Activated CD4-positive, alpha-beta memory T cell treated with anti-CD3 and anti-CD28 coated beads, Interleukin-2, amount 10 ng/mL, durations not matched to agents 7 days and 5 days (primary cell): ENCODE measurements at regions not wholly inside any gene's neighbourhood (a gene's known extent, or its start where the extent isn't known, plus 50 kb on each side); places are given as distances from the start of the nearest gene placed in this dataset.
"Not testable (repeated sequence)": the region's sequence is repeated elsewhere in the genome, so short reads cannot be mapped to it uniquely, and the experiment has no call there.

Experiments used
- CTCF ChIA-PET: fragments of 350-600 bp; sonication (Branson Sonifier 250); formaldehyde crosslinking; loops from one replicate; lab custom pipeline; 2021; ENCODE audit warnings: antibody characterized with exemption, inconsistent platforms; lab: Charles Lee
- POLR2A ChIA-PET: fragments of 350-600 bp; sonication (Branson Sonifier 250); formaldehyde crosslinking; loops from one replicate; lab custom pipeline; 2021; ENCODE audit warnings: antibody characterized with exemption; lab: Charles Lee
- DNase-seq: peaks from one replicate; pipeline ENCODE4 v3.0.0-alpha.2; 2020
- H3K27ac Mint-ChIP-seq: one replicate; pipeline ENCODE4 v1.8.0; 2021; ENCODE audit warnings: mild to moderate bottlenecking, mixed read lengths
- H3K27me3 Mint-ChIP-seq: one replicate; pipeline ENCODE4 v1.8.0; 2021; ENCODE audit warnings: mixed read lengths
- H3K36me3 Mint-ChIP-seq: one replicate; pipeline ENCODE4 v1.8.0; 2021; ENCODE audit warnings: low read depth, mixed read lengths
- H3K4me1 Mint-ChIP-seq: one replicate; pipeline ENCODE4 v1.8.0; 2021; ENCODE audit warnings: mixed read lengths
- H3K4me3 Mint-ChIP-seq: one replicate; pipeline ENCODE4 v1.8.0; 2021; ENCODE audit warnings: mild to moderate bottlenecking, mixed read lengths
- H3K9me3 Mint-ChIP-seq: one replicate; pipeline ENCODE4 v1.8.0; 2021; ENCODE audit warnings: mixed read lengths

DNA sequence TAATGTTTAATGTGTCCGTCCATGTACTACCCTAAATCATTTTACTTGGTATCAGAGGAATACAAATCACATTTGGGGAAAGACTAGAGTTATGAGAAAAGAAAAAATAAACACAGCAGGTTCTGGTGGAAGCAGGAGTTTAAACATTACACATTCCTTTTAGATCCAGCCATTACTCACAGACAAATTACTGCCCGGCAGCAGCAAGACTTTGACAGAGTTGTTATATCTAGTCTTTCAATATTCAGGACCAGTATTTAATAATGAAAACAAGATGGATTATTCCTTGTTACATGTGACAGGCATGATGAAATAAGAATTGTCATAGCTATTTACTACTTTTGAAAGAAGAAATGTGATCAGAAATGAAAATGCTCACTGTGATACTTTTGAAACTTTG lies 131.8 kb upstream of the GNAI1 start:
- Mint-ChIP-seq H3K9me3 (no peaks in the 10 kb centered on the region), H3K27me3 (no peaks in the 10 kb centered on the region), H3K36me3 (no peaks in the 10 kb centered on the region), H3K4me1 (no peaks in the 10 kb centered on the region), H3K27ac (no peak overlapping the region), H3K4me3 (no peak overlapping the region)
- ChIA-PET CTCF (no interaction called here), POLR2A (no interaction called here)
- DNase-seq = no peak

DNA sequence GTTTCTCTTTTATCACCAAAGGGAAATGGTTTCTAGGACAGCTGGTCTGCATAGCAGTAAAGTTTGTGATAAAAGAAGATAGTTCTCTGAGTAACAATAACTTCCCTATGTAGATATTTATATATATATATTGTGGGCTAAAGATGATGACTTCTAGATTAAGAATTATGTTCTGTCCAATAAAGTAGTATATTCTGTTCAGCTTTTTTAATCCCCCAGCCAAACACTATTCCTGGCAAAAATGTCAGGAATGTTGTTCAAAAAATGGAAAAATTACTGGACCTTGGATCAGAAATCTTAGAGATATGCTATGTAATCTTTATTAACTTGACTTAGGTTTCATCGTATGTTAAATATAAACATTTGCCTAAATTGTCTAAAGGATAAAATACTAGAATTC lies 136.3 kb upstream of the GNAI1 start:
- H3K4me3 Mint-ChIP-seq = no peak overlapping the region
- no peaks in the 10 kb centered on the region for H3K27me3 Mint-ChIP-seq
- H3K36me3 Mint-ChIP-seq = no peaks in the 10 kb centered on the region
- no peak for DNase-seq
- no peaks in the 10 kb centered on the region for H3K9me3 Mint-ChIP-seq
- POLR2A ChIA-PET = no interaction called here
- H3K4me1 Mint-ChIP-seq = no peaks in the 10 kb centered on the region
- H3K27ac Mint-ChIP-seq = no peak overlapping the region
- CTCF ChIA-PET = no interaction called here

DNA sequence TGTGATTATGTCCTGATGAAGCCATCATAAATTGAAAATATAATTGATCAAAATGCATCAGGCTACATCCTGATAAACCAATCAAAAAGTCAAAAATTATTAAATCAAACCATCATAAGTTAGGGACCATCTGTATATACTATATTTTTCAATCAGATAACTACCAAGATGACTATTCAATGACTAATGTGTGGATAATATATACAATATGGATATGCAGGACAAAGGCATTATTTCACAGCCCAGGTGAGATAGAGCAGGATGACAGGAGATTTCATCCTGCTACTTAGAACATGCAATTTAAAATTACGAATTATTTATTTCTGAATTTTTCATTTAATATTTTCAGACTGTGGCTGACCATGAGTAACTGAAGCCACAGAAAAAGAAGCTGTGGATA lies 137.3 kb upstream of the GNAI1 start:
- Mint-ChIP-seq H3K4me3 (no peak overlapping the region), H3K9me3 (no peaks in the 10 kb centered on the region), H3K27ac (no peak overlapping the region), H3K36me3 (no peaks in the 10 kb centered on the region), H3K4me1 (no peaks in the 10 kb centered on the region), H3K27me3 (no peaks in the 10 kb centered on the region)
- ChIA-PET CTCF (no interaction called here), POLR2A (no interaction called here)
- DNase-seq = no peak

DNA sequence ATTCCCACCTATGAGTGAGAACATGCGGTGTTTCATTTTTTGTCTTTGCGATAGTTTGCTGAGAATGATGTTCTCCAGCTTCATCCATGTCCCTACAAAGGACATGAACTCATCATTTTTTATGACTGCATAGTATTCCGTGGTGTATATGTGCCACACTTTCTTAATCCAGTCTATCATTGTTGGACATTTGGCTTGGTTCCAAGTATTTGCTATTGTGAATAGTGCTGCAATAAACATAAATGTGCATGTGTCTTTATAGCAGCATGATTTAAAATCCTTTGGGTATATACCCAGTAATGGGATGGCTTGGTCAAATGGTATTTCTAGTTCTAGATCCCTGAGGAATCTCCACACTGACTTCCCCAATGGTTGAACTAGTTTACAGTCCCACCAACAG lies 138.9 kb upstream of the GNAI1 start:
- H3K27me3 Mint-ChIP-seq, H3K27ac Mint-ChIP-seq, H3K36me3 Mint-ChIP-seq, POLR2A ChIA-PET, DNase-seq, H3K9me3 Mint-ChIP-seq, H3K4me1 Mint-ChIP-seq, CTCF ChIA-PET, H3K4me3 Mint-ChIP-seq: not testable (repeated sequence)

DNA sequence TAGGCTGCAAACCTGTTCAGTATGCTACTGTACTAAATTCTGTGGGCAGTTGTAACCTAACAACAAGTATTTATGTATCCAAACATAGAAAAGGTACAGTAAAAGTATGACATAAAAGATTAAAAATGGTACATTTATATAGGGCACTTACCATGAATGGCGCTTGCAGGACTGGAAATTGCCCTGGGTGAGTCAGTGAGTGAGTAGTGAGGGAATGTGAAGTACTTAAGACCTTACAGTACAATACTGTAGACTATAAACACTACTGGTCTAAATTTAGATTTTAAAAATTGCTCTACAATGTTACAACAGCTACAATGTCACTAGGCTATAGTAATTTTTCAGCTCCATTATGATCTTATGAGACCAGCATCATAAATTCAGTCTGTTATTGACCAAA lies 146.0 kb upstream of the GNAI1 start:
- POLR2A ChIA-PET = no interaction called here
- DNase-seq = no peak
- no peak overlapping the region for H3K4me3 Mint-ChIP-seq
- no peak overlapping the region for H3K27ac Mint-ChIP-seq
- no peaks in the 10 kb centered on the region for H3K27me3 Mint-ChIP-seq
- H3K4me1 Mint-ChIP-seq = no peaks in the 10 kb centered on the region
- H3K9me3 Mint-ChIP-seq = peaks cover 2% of the 10 kb centered on the region
- no peaks in the 10 kb centered on the region for H3K36me3 Mint-ChIP-seq
- CTCF ChIA-PET = no interaction called here

DNA sequence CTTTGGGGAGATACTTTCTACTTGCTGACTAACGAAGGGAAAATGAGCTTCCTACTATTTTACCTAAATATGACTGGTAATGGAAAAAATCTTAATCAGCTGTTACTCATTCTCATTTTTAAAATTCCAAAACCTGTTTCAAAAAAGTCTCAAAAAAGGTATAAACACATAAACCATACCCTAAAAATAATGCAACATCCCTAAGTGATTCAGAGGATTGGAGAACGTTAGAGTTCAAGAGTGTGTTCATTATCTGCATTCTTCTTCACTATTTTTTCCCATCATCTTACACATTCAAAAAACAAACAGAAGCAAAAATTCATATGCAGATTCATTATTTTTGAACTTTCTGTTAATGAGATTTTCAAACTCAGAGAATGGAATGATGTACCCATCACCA lies 150.4 kb upstream of the GNAI1 start:
- Mint-ChIP-seq H3K4me3 (no peak overlapping the region), H3K9me3 (peaks cover 2% of the 10 kb centered on the region), H3K27ac (no peak overlapping the region), H3K36me3 (no peaks in the 10 kb centered on the region), H3K4me1 (no peaks in the 10 kb centered on the region), H3K27me3 (no peaks in the 10 kb centered on the region)
- no peak for DNase-seq
- ChIA-PET CTCF (no interaction called here), POLR2A (no interaction called here)

DNA sequence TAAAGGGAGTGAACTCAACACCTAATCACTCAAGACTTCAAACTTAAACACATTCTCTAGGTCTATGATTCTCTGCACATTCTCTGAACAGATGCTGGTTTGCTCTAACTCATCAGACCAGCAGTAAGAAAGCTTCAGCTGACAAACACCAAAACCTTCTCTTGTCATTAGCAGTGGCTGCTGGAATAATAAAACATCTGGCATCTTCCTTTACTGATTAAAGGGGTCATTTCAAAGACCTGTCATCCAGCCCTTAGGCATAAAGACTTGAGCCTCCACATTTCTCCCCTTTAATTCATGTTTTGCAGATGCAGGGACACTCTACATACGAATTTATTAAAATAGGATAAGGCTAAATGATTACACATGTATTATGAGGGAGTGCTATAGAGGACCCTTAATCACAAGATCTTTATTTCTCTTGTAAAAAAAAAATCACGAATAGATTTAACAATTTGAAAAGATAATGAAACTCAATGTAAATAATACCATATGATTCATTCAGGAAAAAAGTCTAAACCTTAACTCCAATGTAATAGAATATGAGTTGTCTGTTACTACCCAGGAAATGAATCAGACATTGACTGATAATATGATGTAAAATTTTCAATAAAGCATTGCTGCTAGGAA lies 152.4 kb upstream of the GNAI1 start:
- CTCF ChIA-PET = no interaction called here

DNA sequence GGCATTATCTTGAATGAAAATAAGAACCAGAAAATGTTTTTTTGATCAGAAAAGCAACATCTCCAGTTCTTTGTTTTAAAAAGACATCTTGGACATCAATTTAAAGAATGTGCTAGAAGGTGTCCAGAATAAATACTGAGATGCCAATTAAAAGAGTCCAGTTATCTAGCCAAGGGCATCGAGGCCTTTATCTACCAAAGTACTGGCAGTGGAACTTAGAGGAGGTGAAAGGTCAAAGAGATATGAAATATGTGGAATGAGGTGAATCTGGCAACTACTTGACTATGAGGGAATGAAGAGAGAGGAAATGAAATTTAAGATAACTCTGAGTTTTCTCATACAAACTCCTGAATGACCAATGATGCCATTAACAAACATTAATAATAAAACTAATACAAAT lies 154.3 kb upstream of the GNAI1 start:
- no peak for DNase-seq
- H3K36me3 Mint-ChIP-seq = no peaks in the 10 kb centered on the region
- H3K27me3 Mint-ChIP-seq = no peaks in the 10 kb centered on the region
- no peak overlapping the region for H3K27ac Mint-ChIP-seq
- peaks cover 10% of the 10 kb centered on the region for H3K9me3 Mint-ChIP-seq
- POLR2A ChIA-PET = no interaction called here
- H3K4me1 Mint-ChIP-seq = no peaks in the 10 kb centered on the region
- no peak overlapping the region for H3K4me3 Mint-ChIP-seq
- CTCF ChIA-PET = no interaction called here

More for the DNA sequence above, 152.4 kb upstream of the GNAI1 start:
- no peak overlapping the region for H3K4me3 Mint-ChIP-seq
- H3K27me3 Mint-ChIP-seq = no peaks in the 10 kb centered on the region
- H3K27ac Mint-ChIP-seq = no peak overlapping the region
- POLR2A ChIA-PET = no interaction called here
- H3K36me3 Mint-ChIP-seq = no peaks in the 10 kb centered on the region
- DNase-seq = no peak
- peaks cover 8% of the 10 kb centered on the region for H3K9me3 Mint-ChIP-seq
- H3K4me1 Mint-ChIP-seq = no peaks in the 10 kb centered on the region

DNA sequence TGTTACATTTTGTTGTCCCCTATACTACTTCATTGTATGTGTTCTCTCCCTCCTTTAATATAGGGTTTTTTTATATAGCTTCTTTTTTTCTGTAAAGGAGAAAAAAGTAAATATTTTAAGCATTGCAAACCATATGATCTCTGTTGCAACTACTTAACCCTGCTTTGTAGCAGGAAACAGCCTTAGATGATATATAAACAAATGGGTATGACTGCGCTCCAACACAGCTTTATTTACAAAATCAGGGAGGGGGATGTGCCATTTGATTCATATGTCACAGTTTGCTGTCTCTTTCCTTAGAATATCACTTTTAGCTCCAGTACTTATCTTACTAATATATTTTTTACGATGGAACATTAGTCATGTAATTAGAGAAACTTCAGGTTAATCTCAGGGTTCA lies 155.2 kb upstream of the GNAI1 start:
- H3K36me3 Mint-ChIP-seq = no peaks in the 10 kb centered on the region
- DNase-seq = no peak
- H3K4me1 Mint-ChIP-seq = no peaks in the 10 kb centered on the region
- no peak overlapping the region for H3K4me3 Mint-ChIP-seq
- H3K9me3 Mint-ChIP-seq = peaks cover 10% of the 10 kb centered on the region
- H3K27me3 Mint-ChIP-seq = no peaks in the 10 kb centered on the region
- POLR2A ChIA-PET = no interaction called here
- CTCF ChIA-PET = no interaction called here
- H3K27ac Mint-ChIP-seq = no peak overlapping the region

DNA sequence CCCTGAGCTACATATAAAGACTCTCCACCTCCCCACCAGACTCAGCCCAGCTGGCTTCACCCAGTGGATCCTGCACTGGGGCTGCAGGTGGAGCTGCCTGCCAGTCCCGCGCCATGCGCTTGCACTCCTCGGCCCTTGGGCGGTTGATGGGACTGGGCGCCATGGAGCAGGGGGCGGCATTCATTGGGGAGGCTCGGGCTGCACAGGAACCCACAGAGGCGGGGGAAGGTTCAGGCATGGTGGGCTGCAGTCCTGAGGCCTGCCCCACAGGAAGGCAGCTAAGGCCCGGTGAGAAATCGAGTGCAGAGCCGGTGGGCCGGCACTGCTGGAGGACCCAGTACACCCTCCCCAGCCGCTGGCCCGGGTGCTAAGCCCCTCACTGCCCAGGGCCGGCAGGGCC lies 157.2 kb upstream of the GNAI1 start:
- no peaks in the 10 kb centered on the region for H3K36me3 Mint-ChIP-seq
- H3K27me3 Mint-ChIP-seq = no peaks in the 10 kb centered on the region
- ChIA-PET CTCF (no interaction called here), POLR2A (no interaction called here)
- H3K27ac Mint-ChIP-seq = no peak overlapping the region
- no peak overlapping the region for H3K4me3 Mint-ChIP-seq
- no peak for DNase-seq
- H3K4me1 Mint-ChIP-seq = no peaks in the 10 kb centered on the region
- H3K9me3 Mint-ChIP-seq = peaks cover 10% of the 10 kb centered on the region

DNA sequence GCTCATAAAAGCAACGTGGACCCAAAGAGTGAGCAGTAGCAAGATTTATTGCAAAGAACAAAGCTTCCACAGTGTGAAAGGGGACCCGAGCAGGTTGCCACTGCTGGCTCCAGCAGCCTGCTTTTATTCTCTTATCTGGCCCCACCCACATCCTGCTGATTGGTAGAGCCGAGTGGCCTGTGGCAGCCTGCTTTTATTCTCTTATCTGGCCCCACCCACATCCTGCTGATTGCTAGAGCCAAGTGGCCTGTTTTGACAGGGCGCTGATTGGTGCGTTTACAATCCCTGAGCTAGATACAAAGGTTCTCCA lies 158.0 kb upstream of the GNAI1 start:
- H3K4me1 Mint-ChIP-seq, DNase-seq, H3K27ac Mint-ChIP-seq, H3K4me3 Mint-ChIP-seq, CTCF ChIA-PET, H3K9me3 Mint-ChIP-seq, POLR2A ChIA-PET, H3K36me3 Mint-ChIP-seq, H3K27me3 Mint-ChIP-seq: not testable (repeated sequence)

DNA sequence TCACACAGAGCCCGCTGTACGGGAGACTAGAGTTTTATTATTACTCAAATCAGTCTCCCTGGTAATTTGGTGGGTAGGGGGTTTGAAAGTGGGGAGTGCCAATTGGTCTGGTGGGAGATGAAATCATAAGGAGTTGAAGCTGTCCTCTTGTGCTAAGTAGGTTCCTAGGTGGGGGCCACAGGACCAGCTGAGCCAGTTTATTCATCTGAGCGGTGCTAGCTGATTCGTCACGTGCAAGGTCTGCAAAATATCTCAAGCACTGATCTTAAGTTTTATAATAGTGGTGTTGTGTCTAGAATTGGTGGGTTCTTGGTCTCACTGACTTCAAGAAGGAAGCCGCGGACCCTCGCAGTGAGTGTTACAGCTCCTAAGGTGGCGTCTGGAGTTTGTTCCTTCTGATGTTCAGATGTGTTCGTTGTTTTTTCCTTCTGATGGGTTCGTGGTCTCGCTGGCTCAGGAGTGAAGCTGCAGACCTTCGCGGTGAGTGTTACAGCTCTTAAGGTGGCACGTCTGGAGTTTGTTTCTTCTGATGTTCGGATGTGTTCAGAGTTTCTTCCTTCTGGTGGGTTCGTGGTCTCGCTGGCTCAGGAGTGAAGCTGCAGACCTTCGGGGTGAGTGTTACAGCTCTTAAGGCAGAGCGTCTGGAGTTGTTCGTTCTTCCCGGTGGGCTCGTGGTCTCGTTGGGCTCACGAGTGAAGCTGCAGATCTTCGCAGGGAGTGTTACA lies 158.5 kb upstream of the GNAI1 start:
- H3K9me3 Mint-ChIP-seq, DNase-seq, CTCF ChIA-PET, H3K4me1 Mint-ChIP-seq, H3K4me3 Mint-ChIP-seq, POLR2A ChIA-PET, H3K27me3 Mint-ChIP-seq, H3K36me3 Mint-ChIP-seq, H3K27ac Mint-ChIP-seq: not testable (repeated sequence)

DNA sequence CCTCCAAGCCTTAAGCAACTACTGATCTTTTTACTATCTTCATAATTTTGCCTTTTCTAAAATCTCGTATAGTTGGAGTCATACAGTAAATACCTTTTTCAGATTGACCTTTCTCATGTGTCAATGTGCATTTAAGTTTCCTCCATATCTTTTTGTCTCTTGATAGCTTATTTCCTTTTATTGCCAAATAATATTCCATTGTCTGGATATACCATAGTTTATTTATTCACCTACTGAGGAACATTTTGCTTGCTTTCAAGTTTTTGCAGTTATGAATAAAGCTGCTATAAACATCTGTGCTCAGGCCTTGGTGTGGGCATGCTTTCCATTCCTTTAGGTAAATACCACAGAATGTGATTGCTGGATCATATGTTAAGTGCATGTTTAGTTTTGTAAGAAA lies 161.2 kb upstream of the GNAI1 start:
- H3K4me1 Mint-ChIP-seq = no peaks in the 10 kb centered on the region
- no peaks in the 10 kb centered on the region for H3K27me3 Mint-ChIP-seq
- POLR2A ChIA-PET = interaction anchor here (0.5 kb wide), 1 partner anchor 9 kb away, joined by 3 read pairs; no protein-coding TSS in a partner anchor
- CTCF ChIA-PET = no interaction called here
- no peaks in the 10 kb centered on the region for H3K36me3 Mint-ChIP-seq
- no peak overlapping the region for H3K27ac Mint-ChIP-seq
- H3K9me3 Mint-ChIP-seq = peaks cover 10% of the 10 kb centered on the region
- no peak for DNase-seq
- no peak overlapping the region for H3K4me3 Mint-ChIP-seq

DNA sequence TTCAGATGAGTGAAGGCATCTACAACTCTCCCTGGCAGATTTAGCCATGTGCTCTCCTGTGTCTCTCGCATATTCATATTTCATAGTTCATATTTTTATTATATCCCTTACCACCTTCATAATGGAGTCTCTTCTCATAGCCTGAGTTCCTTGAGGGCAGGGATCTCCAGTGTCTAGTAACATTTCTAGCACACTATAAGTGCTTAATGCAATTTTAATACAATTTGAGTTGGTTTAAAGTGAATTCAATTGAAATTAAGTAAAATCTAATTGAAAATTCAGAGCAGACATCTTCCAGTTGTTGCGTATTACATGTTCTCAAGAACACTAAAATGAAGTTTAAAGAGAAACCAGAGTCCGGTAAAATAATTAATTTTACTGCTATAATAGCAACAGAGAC lies 163.6 kb upstream of the GNAI1 start:
- CTCF ChIA-PET = no interaction called here
- H3K27ac Mint-ChIP-seq = no peak overlapping the region
- H3K36me3 Mint-ChIP-seq = no peaks in the 10 kb centered on the region
- no peak for DNase-seq
- no peak overlapping the region for H3K4me3 Mint-ChIP-seq
- no peaks in the 10 kb centered on the region for H3K27me3 Mint-ChIP-seq
- H3K4me1 Mint-ChIP-seq = no peaks in the 10 kb centered on the region
- POLR2A ChIA-PET = no interaction called here
- no peaks in the 10 kb centered on the region for H3K9me3 Mint-ChIP-seq
